Stimulated activated CD4-positive, alpha-beta T cell treated with anti-CD3 and anti-CD28 coated beads, Interleukin-15, amount 100 ng/mL, for 48 hours (primary cell): ENCODE measurements at regions not wholly inside any gene's neighbourhood (a gene's known extent, or its start where the extent isn't known, plus 50 kb on each side); places are given as distances from the start of the nearest gene placed in this dataset.

Experiments
- DNase-seq, 2 donors: peaks; one replicate each; pipeline ENCODE4 v3.0.0-alpha.2; 2020; ENCODE audit warnings: low read depth in 2 of 2

- DNase-seq, result no peak
These were observed 1010.3 kb downstream of the NAALADL2 start for GRCh38 chr3:175869404-175869803.

GRCh38 chr3:175868626-175869025 is 1009.5 kb downstream of the NAALADL2 start:
- no peak for DNase-seq

- DNase-seq, result no peak
These were observed 1006.6 kb downstream of the NAALADL2 start for GRCh38 chr3:175865724-175866123.

- DNase-seq, result no peak
These were observed 1002.8 kb downstream of the NAALADL2 start for GRCh38 chr3:175861916-175862315.
